Activated CD8-positive, alpha-beta T cell treated with anti-CD3 and anti-CD28 coated beads for 36 hours (primary cell): ENCODE measurements at regions not wholly inside any gene's neighbourhood (a gene's known extent, or its start where the extent isn't known, plus 50 kb on each side); places are given as distances from the start of the nearest gene placed in this dataset.

Experiments used
- ATAC-seq: fragments of 200-7000 bp; cut with Tn5 transposase; one replicate; pipeline ENCODE4 v1.10.0; 2021; ENCODE audit warnings: mild to moderate bottlenecking, moderate library complexity
- CTCF ChIA-PET: fragments of 350-600 bp; sonication (Branson Sonifier 250); formaldehyde crosslinking; loops from one replicate; lab custom pipeline; 2021; ENCODE audit warnings: antibody characterized with exemption; lab: Charles Lee
- POLR2A ChIA-PET: fragments of 350-600 bp; sonication (Branson Sonifier 250); formaldehyde crosslinking; loops from one replicate; lab custom pipeline; 2021; ENCODE audit warnings: antibody characterized with exemption; lab: Charles Lee
- DNase-seq: peaks from one replicate; pipeline ENCODE4 v3.0.0-alpha.2; 2020
- H3K27ac Mint-ChIP-seq: one replicate; pipeline ENCODE4 v1.8.0; 2021; ENCODE audit warnings: mild to moderate bottlenecking, mixed read lengths
- H3K27me3 Mint-ChIP-seq: one replicate; pipeline ENCODE4 v1.8.0; 2021; ENCODE audit warnings: mixed read lengths
- H3K36me3 Mint-ChIP-seq: one replicate; pipeline ENCODE4 v1.8.0; 2021; ENCODE audit warnings: low read depth, mixed read lengths
- H3K4me1 Mint-ChIP-seq: one replicate; pipeline ENCODE4 v1.8.0; 2021; ENCODE audit warnings: low read depth, mixed read lengths
- H3K4me3 Mint-ChIP-seq: one replicate; pipeline ENCODE4 v1.8.0; 2021; ENCODE audit warnings: mild to moderate bottlenecking, moderate library complexity, mixed read lengths
- H3K9me3 Mint-ChIP-seq: one replicate; pipeline ENCODE4 v1.8.0; 2021; ENCODE audit warnings: mixed read lengths
- CTCF ChIP-seq: fragments of 200-600 bp; IDR thresholded peaks from one replicate; pipeline ENCODE4 v1.8.0; 2022; ENCODE audit warnings: antibody characterized with exemption, mild to moderate bottlenecking
- intact Hi-C: fragments of 100-400 bp; cut with micrococcal nuclease; formaldehyde crosslinking; loops from one replicate; pipeline ENCODE4 v1.10.0; 2022

- TF ChIP-seq CTCF, result no peak
- ChIA-PET CTCF (no interaction called here), POLR2A (no interaction called here)
- Mint-ChIP-seq H3K4me3 (no peak overlapping the region), H3K4me1 (no peaks in the 10 kb centered on the region), H3K27me3 (peaks cover 1% of the 10 kb centered on the region), H3K27ac (no peak overlapping the region), H3K9me3 (no peaks in the 10 kb centered on the region), H3K36me3 (no peaks in the 10 kb centered on the region)
- no peak for DNase-seq
- intact Hi-C loops, result no loop called here
- no peak for ATAC-seq
These were observed 211.2 kb upstream of the CTAGE1 start for GRCh38 chr18:22628795-22629510.

GRCh38 chr18:22630980-22631379 is 213.3 kb upstream of the CTAGE1 start:
- Mint-ChIP-seq H3K9me3 (peaks cover 1% of the 10 kb centered on the region), H3K27ac (no peak overlapping the region), H3K36me3 (no peaks in the 10 kb centered on the region), H3K4me3 (no peak overlapping the region), H3K27me3 (peaks cover 1% of the 10 kb centered on the region), H3K4me1 (no peaks in the 10 kb centered on the region)
- POLR2A ChIA-PET, result no interaction called here
- intact Hi-C loops, result no loop called here
- CTCF ChIA-PET, result no interaction called here
- DNase-seq (no peak), ATAC-seq (no peak)
- TF ChIP-seq CTCF, result no peak

GRCh38 chr18:22632191-22632590 is 214.5 kb upstream of the CTAGE1 start:
- no peak overlapping the region for H3K27ac Mint-ChIP-seq
- DNase-seq (no peak), ATAC-seq (no peak)
- ChIA-PET CTCF (no interaction called here), POLR2A (no interaction called here)
- H3K9me3 Mint-ChIP-seq, result peaks cover 2% of the 10 kb centered on the region
- no peaks in the 10 kb centered on the region for H3K36me3 Mint-ChIP-seq
- H3K27me3 Mint-ChIP-seq, result no peaks in the 10 kb centered on the region
- no peak overlapping the region for H3K4me3 Mint-ChIP-seq
- intact Hi-C loops, result no loop called here
- no peaks in the 10 kb centered on the region for H3K4me1 Mint-ChIP-seq
- no peak for TF ChIP-seq CTCF

- Mint-ChIP-seq H3K27ac (no peak overlapping the region), H3K4me3 (no peak overlapping the region), H3K9me3 (peaks cover 6% of the 10 kb centered on the region), H3K4me1 (no peaks in the 10 kb centered on the region), H3K27me3 (peaks cover 7% of the 10 kb centered on the region), H3K36me3 (no peaks in the 10 kb centered on the region)
- DNase-seq, result no peak
- POLR2A ChIA-PET, result no interaction called here
- intact Hi-C loops, result no loop called here
- CTCF ChIA-PET, result no interaction called here
- ATAC-seq, result no peak
- no peak for TF ChIP-seq CTCF
These were observed 216.7 kb upstream of the CTAGE1 start for GRCh38 chr18:22634464-22634863.

GRCh38 chr18:22637787-22638186 is 220.1 kb upstream of the CTAGE1 start:
- H3K9me3 Mint-ChIP-seq, result peaks cover 6% of the 10 kb centered on the region
- intact Hi-C loops, result no loop called here
- CTCF ChIA-PET, result no interaction called here
- POLR2A ChIA-PET, result no interaction called here
- H3K4me3 Mint-ChIP-seq, result no peak overlapping the region
- no peak for ATAC-seq
- TF ChIP-seq CTCF, result no peak
- no peak overlapping the region for H3K27ac Mint-ChIP-seq
- no peaks in the 10 kb centered on the region for H3K36me3 Mint-ChIP-seq
- H3K27me3 Mint-ChIP-seq, result peaks cover 7% of the 10 kb centered on the region
- no peak for DNase-seq
- no peaks in the 10 kb centered on the region for H3K4me1 Mint-ChIP-seq
